LNCAP (cell line): ENCODE measurements at regions not wholly inside any gene's neighbourhood (a gene's known extent, or its start where the extent isn't known, plus 50 kb on each side); places are given as distances from the start of the nearest gene placed in this dataset.

Experiments used
- CTCF ChIP-seq: fragments of 450-650 bp; IDR thresholded peaks from 2 replicates; pipeline ENCODE4 v1.5.1; 2017; ENCODE audit warnings: mild to moderate bottlenecking

DNA sequence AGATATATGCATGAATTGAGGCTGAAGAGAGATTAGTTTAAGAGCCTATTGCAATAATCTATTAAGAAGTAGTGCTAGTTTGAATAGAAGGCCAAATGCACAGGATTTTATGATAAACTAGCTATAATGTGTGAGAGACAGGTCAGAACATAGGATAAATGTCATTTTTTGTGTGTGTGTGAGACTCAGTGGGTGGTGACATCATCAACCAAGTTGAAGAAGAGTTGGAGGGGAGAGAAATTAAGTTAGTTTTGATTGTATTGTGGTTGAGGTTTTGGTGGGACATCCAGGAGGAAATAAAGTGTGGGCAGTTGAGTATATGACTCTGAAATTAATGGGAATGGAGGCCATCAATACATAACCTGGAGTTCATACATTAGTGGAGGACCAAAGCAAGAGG, 320.1 kb upstream of the CWC22 start:
- TF ChIP-seq CTCF, result no peak

DNA sequence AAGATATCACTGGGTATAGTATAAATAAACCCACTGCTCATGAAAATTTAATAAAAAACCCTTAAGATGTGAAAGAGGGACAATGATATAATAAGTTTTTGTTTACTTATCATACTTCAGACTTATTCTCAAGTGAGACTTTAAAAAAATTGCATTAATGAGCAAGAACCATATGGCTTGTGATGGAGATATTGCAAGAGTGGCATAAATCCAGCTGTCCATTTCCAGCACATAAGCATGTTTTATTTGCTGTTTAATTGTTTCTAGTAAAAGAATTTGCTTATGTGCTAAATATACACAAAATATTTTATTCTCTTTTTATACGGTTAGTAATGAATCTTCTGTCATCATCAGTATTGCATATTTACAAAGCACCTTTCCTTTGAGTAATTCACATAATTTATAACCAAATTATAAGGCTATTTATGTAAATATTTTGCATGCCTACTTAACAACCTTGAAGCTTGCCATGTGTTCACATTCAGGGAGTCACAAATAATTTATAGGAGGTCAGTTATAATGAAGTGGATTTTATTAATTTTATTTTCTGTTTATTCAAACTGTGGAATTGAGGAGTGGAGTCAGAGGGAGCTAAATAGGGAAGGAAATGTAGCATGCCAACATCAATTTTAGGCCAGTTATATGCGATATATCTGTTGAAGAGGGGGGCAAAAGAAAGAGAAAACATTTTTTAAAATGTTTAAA, 318.5 kb upstream of the CWC22 start:
- no peak for TF ChIP-seq CTCF

DNA sequence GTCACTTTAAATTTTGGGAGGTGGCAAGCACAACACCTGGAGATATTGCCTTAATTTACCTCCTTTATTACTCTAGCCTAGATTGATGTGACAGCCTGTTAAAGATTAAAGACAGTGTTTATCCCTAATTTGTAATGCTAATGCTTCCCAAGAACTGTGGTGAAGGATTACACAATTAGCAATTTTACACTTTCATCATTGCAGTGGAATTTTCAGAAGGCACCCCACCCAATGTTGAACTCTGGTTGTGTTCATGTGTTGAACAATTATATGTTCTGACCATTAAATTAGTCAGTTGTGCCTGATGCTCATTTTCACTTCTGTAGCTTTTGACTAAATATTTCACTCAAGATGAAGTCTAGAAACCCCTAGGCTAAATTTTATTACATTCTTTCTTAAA, 317.1 kb upstream of the CWC22 start:
- TF ChIP-seq CTCF, result no peak

- no peak for TF ChIP-seq CTCF
These were observed 315.7 kb upstream of the CWC22 start for GRCh38 chr2:180322781-180323180.

GRCh38 chr2:180319586-180320405, 312.7 kb upstream of the CWC22 start:
- no peak for TF ChIP-seq CTCF

- no peak for TF ChIP-seq CTCF
These were observed 307.0 kb upstream of the CWC22 start for GRCh38 chr2:180314086-180314485.

GRCh38 chr2:180312542-180312941, 305.4 kb upstream of the CWC22 start:
- TF ChIP-seq CTCF, result no peak
